ENCODE measurements at regions not wholly inside any gene's neighbourhood (a gene's known extent, or its start where the extent isn't known, plus 50 kb on each side); places are given as distances from the start of the nearest gene placed in this dataset.
A peak's percentile ranks its signal among the peaks of the same experiment; 100 is the strongest.

DNA sequence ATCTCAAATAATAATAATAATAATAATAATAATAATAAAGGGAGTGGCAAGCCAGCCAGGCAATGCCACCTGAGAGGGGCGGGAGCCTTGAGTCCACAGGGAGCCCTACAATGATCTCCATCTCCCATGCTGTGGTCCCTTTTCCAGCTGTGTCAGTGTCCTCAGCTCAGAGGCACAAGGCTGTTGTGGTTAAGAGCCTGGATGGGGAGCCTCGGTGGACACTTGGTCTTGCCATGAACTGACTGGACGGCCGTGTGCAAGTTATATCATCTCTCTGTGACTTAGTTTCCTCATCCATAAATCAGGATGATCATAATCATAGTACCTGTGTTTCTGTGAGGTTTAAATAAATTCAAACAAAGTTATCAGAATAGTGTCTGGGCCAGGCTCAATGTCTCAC lies 127.8 kb upstream of the TIAM1 start:
- Mint-ChIP-seq H3K36me3 (ENCODE audit: insufficient read depth) (no peaks in the 10 kb centered on the region), H3K27me3 (no peaks in the 10 kb centered on the region), H3K4me3 (ENCODE audit: low read depth) (no peak overlapping the region), H3K9me3 (ENCODE audit: low read depth) (no peaks in the 10 kb centered on the region), H3K27ac (peak overlapping the region; percentile 22), H3K4me1 (ENCODE audit: low read depth) (peaks cover 4% of the 10 kb centered on the region)
- no peak for DNase-seq (ENCODE audit: low spot score, unreplicated experiment)
- TF ChIP-seq CTCF (IDR thresholded peaks at IDR 0.05; ENCODE audit: unreplicated experiment): no peak

- Mint-ChIP-seq H3K4me3 (ENCODE audit: low read depth) (no peak overlapping the region), H3K9me3 (ENCODE audit: low read depth) (no peaks in the 10 kb centered on the region), H3K27me3 (no peaks in the 10 kb centered on the region), H3K4me1 (ENCODE audit: low read depth) (peaks cover 2% of the 10 kb centered on the region), H3K36me3 (ENCODE audit: insufficient read depth) (no peaks in the 10 kb centered on the region), H3K27ac (no peak overlapping the region)
- TF ChIP-seq CTCF (IDR thresholded peaks at IDR 0.05; ENCODE audit: unreplicated experiment): no peak
- DNase-seq (ENCODE audit: low spot score, unreplicated experiment): no peak
Measured at GRCh38 chr21:31470896-31471694, 127.0 kb upstream of the TIAM1 start.

DNA sequence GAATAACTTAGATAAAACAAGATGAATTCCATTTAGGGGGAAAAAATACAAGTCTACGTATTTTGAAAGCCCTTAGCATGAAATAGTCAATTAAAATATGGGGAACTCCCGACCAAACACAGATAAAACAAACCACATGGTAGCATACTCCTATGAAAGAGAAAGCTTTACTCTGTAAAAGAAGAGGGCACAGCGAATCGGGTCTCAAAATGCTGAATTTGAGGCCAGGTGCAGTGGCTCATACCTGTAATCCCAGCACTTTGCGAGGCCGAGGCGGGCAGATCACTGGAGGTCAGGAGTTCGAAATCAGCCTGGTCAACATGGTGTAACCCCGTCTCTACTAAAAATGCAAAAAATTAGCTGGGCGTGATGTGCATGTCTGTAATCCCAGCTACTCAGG lies 116.9 kb upstream of the TIAM1 start:
- no peak for DNase-seq (ENCODE audit: low spot score, unreplicated experiment)
- Mint-ChIP-seq H3K36me3 (ENCODE audit: insufficient read depth) (no peaks in the 10 kb centered on the region), H3K9me3 (ENCODE audit: low read depth) (no peaks in the 10 kb centered on the region), H3K4me1 (ENCODE audit: low read depth) (no peaks in the 10 kb centered on the region), H3K27me3 (no peaks in the 10 kb centered on the region), H3K27ac (no peak overlapping the region), H3K4me3 (ENCODE audit: low read depth) (no peak overlapping the region)
- no peak for TF ChIP-seq CTCF (IDR thresholded peaks at IDR 0.05; ENCODE audit: unreplicated experiment)

DNA sequence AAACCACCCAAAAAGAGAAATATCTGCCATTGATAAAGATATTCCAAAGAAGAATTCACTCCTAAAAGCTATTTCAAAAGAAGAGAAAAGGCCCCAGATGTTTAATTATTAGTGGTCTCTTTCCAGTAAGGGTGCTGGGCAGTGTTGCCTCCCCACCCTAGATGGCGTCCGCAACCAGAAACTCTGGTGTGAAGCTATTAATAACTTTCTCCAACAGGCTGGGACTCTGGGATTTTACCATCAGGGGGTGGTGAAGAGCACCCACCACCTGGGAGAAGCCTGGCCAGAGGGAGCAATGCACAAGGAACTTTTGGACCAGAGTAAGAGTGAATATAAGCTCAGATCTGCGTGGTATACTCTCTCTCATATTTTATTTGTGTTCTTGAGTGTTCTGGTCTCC lies 115.4 kb upstream of the TIAM1 start:
- Mint-ChIP-seq H3K9me3 (ENCODE audit: low read depth) (no peaks in the 10 kb centered on the region), H3K27ac (no peak overlapping the region), H3K4me1 (ENCODE audit: low read depth) (peaks cover 2% of the 10 kb centered on the region), H3K4me3 (ENCODE audit: low read depth) (no peak overlapping the region), H3K27me3 (no peaks in the 10 kb centered on the region), H3K36me3 (ENCODE audit: insufficient read depth) (no peaks in the 10 kb centered on the region)
- no peak for DNase-seq (ENCODE audit: low spot score, unreplicated experiment)
- peak; percentile 39 for TF ChIP-seq CTCF (IDR thresholded peaks at IDR 0.05; ENCODE audit: unreplicated experiment)

DNA sequence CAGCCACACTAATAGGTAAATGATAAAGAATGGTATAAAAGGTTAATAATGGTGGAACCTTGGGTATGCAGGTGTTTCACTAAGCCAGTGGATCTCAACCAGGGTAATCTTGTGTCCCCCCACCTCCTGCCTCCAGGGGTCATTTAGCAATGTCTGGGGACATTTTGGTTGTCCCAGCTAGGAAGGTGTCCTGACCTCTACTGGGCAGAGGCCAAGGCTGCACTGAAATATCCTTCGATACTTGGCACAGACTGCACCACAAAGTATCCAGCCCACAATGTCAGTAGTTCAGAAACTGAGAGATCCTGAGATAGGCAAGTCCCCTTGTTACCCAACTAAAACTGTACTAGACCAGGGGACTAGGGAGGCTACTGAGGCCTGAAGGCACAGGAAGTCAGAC lies 113.6 kb upstream of the TIAM1 start:
- Mint-ChIP-seq H3K4me1 (ENCODE audit: low read depth) (peaks cover 2% of the 10 kb centered on the region), H3K27me3 (no peaks in the 10 kb centered on the region), H3K36me3 (ENCODE audit: insufficient read depth) (peaks cover 3% of the 10 kb centered on the region), H3K27ac (no peak overlapping the region), H3K9me3 (ENCODE audit: low read depth) (peaks cover 3% of the 10 kb centered on the region), H3K4me3 (ENCODE audit: low read depth) (no peak overlapping the region)
- TF ChIP-seq CTCF (IDR thresholded peaks at IDR 0.05; ENCODE audit: unreplicated experiment): peak; percentile 31
- no peak for DNase-seq (ENCODE audit: low spot score, unreplicated experiment)

All from progenitor cell of endocrine pancreas (in vitro differentiated cells).